HUES48 (cell line): ENCODE measurements at regions not wholly inside any gene's neighbourhood (a gene's known extent, or its start where the extent isn't known, plus 50 kb on each side); places are given as distances from the start of the nearest gene placed in this dataset.

ENCODE experiments used
- H3K27ac ChIP-seq: one replicate; pipeline ENCODE4 v1.7.0; 2013; ENCODE audit warnings: low read depth, low read length, inconsistent platforms
- H3K27me3 ChIP-seq: 2 replicates; pipeline ENCODE4 v1.6.1; 2013; ENCODE audit warnings: mild to moderate bottlenecking, low read length; ENCODE audit not compliant: control insufficient read depth, insufficient read depth
- H3K36me3 ChIP-seq: 2 replicates; pipeline ENCODE4 v1.6.1; 2013; ENCODE audit warnings: low read length; ENCODE audit not compliant: control insufficient read depth, insufficient read depth
- H3K4me1 ChIP-seq: 2 replicates; pipeline ENCODE4 v1.6.1; 2013; ENCODE audit warnings: mild to moderate bottlenecking, low read length; ENCODE audit not compliant: control insufficient read depth, insufficient read depth
- H3K4me3 ChIP-seq: 2 replicates; pipeline ENCODE4 v1.5.1; 2013; ENCODE audit warnings: mild to moderate bottlenecking, low read depth, low read length
- H3K9ac ChIP-seq: 2 replicates; pipeline ENCODE4 v1.6.1; 2013; ENCODE audit warnings: mild to moderate bottlenecking, low read depth, low read length, moderate library complexity
- H3K9me3 ChIP-seq: 2 replicates; pipeline ENCODE4 v1.6.1; 2013; ENCODE audit warnings: low read length; ENCODE audit not compliant: control insufficient read depth, insufficient read depth

GRCh38 chr14:82224610-82225009 is 691.0 kb upstream of the SEL1L start:
- no peak overlapping the region for H3K27ac ChIP-seq
- H3K27me3 ChIP-seq = no peaks in the 10 kb centered on the region

GRCh38 chr14:82230748-82231147 is 697.1 kb upstream of the SEL1L start:
- Histone ChIP-seq H3K9me3 (no peaks in the 10 kb centered on the region), H3K9ac (no peak overlapping the region), H3K36me3 (no peaks in the 10 kb centered on the region), H3K4me3 (no peak overlapping the region), H3K4me1 (0 out of 2 replicates have a peak, but pooled peaks cover 4% of the 10 kb centered on the region), H3K27me3 (no peaks in the 10 kb centered on the region), H3K27ac (no peak overlapping the region)

More at GRCh38 chr14:82224610-82225009, 691.0 kb upstream of the SEL1L start:
- Histone ChIP-seq H3K9me3 (no peaks in the 10 kb centered on the region), H3K9ac (no peak overlapping the region), H3K4me1 (0 out of 2 replicates have a peak, but pooled peaks cover 5% of the 10 kb centered on the region), H3K36me3 (no peaks in the 10 kb centered on the region), H3K4me3 (no peak overlapping the region)

GRCh38 chr14:82238649-82239048 is 705.0 kb upstream of the SEL1L start:
- H3K9ac ChIP-seq = no peak overlapping the region
- H3K36me3 ChIP-seq = no peaks in the 10 kb centered on the region
- no peaks in the 10 kb centered on the region for H3K27me3 ChIP-seq

GRCh38 chr14:82239223-82239622 is 705.6 kb upstream of the SEL1L start:
- Histone ChIP-seq H3K9me3 (no peaks in the 10 kb centered on the region), H3K4me3 (no peak overlapping the region), H3K4me1 (no peaks in the 10 kb centered on the region), H3K27ac (no peak overlapping the region), H3K9ac (no peak overlapping the region), H3K36me3 (no peaks in the 10 kb centered on the region), H3K27me3 (no peaks in the 10 kb centered on the region)

More at GRCh38 chr14:82238649-82239048, 705.0 kb upstream of the SEL1L start:
- Histone ChIP-seq H3K27ac (no peak overlapping the region), H3K4me3 (no peak overlapping the region), H3K4me1 (no peaks in the 10 kb centered on the region), H3K9me3 (no peaks in the 10 kb centered on the region)

GRCh38 chr14:82244791-82245190 is 711.1 kb upstream of the SEL1L start:
- Histone ChIP-seq H3K4me3 (no peak overlapping the region), H3K36me3 (no peaks in the 10 kb centered on the region), H3K9me3 (no peaks in the 10 kb centered on the region), H3K4me1 (no peaks in the 10 kb centered on the region), H3K27ac (no peak overlapping the region), H3K9ac (no peak overlapping the region), H3K27me3 (no peaks in the 10 kb centered on the region)

- H3K27me3 ChIP-seq = no peaks in the 10 kb centered on the region
- no peak overlapping the region for H3K9ac ChIP-seq
- H3K4me3 ChIP-seq = no peak overlapping the region
- H3K9me3 ChIP-seq = no peaks in the 10 kb centered on the region
- no peaks in the 10 kb centered on the region for H3K36me3 ChIP-seq
- H3K27ac ChIP-seq = no peak overlapping the region
- no peaks in the 10 kb centered on the region for H3K4me1 ChIP-seq
Observed at GRCh38 chr14:82251494-82251893, 717.8 kb upstream of the SEL1L start.

- Histone ChIP-seq H3K9ac (no peak overlapping the region), H3K4me3 (no peak overlapping the region), H3K9me3 (no peaks in the 10 kb centered on the region), H3K36me3 (no peaks in the 10 kb centered on the region), H3K27me3 (no peaks in the 10 kb centered on the region), H3K4me1 (peaks cover 16% of the 10 kb centered on the region), H3K27ac (no peak overlapping the region)
Observed at GRCh38 chr14:82270286-82270685, 736.6 kb upstream of the SEL1L start.

- H3K27ac ChIP-seq = no peak overlapping the region
Observed at GRCh38 chr14:82298811-82299210, 765.2 kb upstream of the SEL1L start.

GRCh38 chr14:82309199-82309598 is 775.5 kb upstream of the SEL1L start:
- Histone ChIP-seq H3K27ac (no peak overlapping the region), H3K4me1 (no peaks in the 10 kb centered on the region), H3K9me3 (peaks cover 6% of the 10 kb centered on the region), H3K4me3 (no peak overlapping the region), H3K9ac (no peak overlapping the region), H3K27me3 (no peaks in the 10 kb centered on the region), H3K36me3 (no peaks in the 10 kb centered on the region)

More at GRCh38 chr14:82298811-82299210, 765.2 kb upstream of the SEL1L start:
- Histone ChIP-seq H3K4me3 (no peak overlapping the region), H3K36me3 (no peaks in the 10 kb centered on the region), H3K27me3 (no peaks in the 10 kb centered on the region), H3K9ac (no peak overlapping the region), H3K4me1 (no peaks in the 10 kb centered on the region), H3K9me3 (no peaks in the 10 kb centered on the region)

- H3K27ac ChIP-seq = no peak overlapping the region
- no peak overlapping the region for H3K4me3 ChIP-seq
- no peaks in the 10 kb centered on the region for H3K4me1 ChIP-seq
- H3K27me3 ChIP-seq = no peaks in the 10 kb centered on the region
- no peak overlapping the region for H3K9ac ChIP-seq
- peaks cover 6% of the 10 kb centered on the region for H3K9me3 ChIP-seq
- no peaks in the 10 kb centered on the region for H3K36me3 ChIP-seq
Observed at GRCh38 chr14:82313889-82314288, 780.2 kb upstream of the SEL1L start.

- Histone ChIP-seq H3K36me3 (no peaks in the 10 kb centered on the region), H3K9ac (no peak overlapping the region), H3K9me3 (no peaks in the 10 kb centered on the region), H3K4me3 (no peak overlapping the region), H3K27me3 (no peaks in the 10 kb centered on the region), H3K4me1 (no peaks in the 10 kb centered on the region), H3K27ac (no peak overlapping the region)
Observed at GRCh38 chr14:82328442-82328841, 794.8 kb upstream of the SEL1L start.
